Astrocyte (in vitro differentiated cells and primary cell): ENCODE measurements at regions not wholly inside any gene's neighbourhood (a gene's known extent, or its start where the extent isn't known, plus 50 kb on each side); places are given as distances from the start of the nearest gene placed in this dataset.

Experiments used
- DNase-seq: peaks from one replicate; pipeline ENCODE4 v3.0.0-alpha.2; 2010; ENCODE audit warnings: low read depth
- FAIRE-seq: peaks from 2 replicates; lab custom pipeline; 2011; peaks lifted over from hg19 to GRCh38; lab: Jason Lieb, UNC
- H2AFZ ChIP-seq: 2 replicates; pipeline ENCODE4 v1.6.0; 2012; ENCODE audit warnings: low read depth, low read length, inconsistent platforms
- H3K27ac ChIP-seq: 2 replicates; pipeline ENCODE4 v1.5.1; 2011; ENCODE audit warnings: low read depth, low read length, inconsistent platforms
- H3K27me3 ChIP-seq: 2 replicates; pipeline ENCODE4 v1.6.0; 2011; ENCODE audit warnings: low read length, inconsistent platforms; ENCODE audit not compliant: insufficient read depth
- H3K36me3 ChIP-seq: 2 replicates; pipeline ENCODE4 v1.5.1; 2011; ENCODE audit warnings: low read length, inconsistent platforms; ENCODE audit not compliant: insufficient read depth
- H3K4me1 ChIP-seq: 2 replicates; pipeline ENCODE4 v1.5.1; 2011; ENCODE audit warnings: low read length, inconsistent platforms; ENCODE audit not compliant: insufficient read depth
- H3K4me2 ChIP-seq: 2 replicates; pipeline ENCODE4 v1.6.0; 2012; ENCODE audit warnings: low read length, inconsistent platforms
- H3K4me3 ChIP-seq: 2 replicates; pipeline ENCODE4 v1.5.1; 2011; ENCODE audit warnings: low read depth, mild to moderate bottlenecking, low read length, inconsistent platforms; ENCODE audit not compliant: insufficient read depth
- H3K79me2 ChIP-seq: 2 replicates; pipeline ENCODE4 v1.6.0; 2012; ENCODE audit warnings: mild to moderate bottlenecking, low read length, inconsistent platforms; ENCODE audit not compliant: insufficient read depth
- H3K9ac ChIP-seq: 2 replicates; pipeline ENCODE4 v1.6.0; 2012; ENCODE audit warnings: mild to moderate bottlenecking, low read length, inconsistent platforms
- H3K9me3 ChIP-seq: 2 replicates; pipeline ENCODE4 v1.5.1; 2012; ENCODE audit warnings: low read depth, mild to moderate bottlenecking, low read length, inconsistent platforms; ENCODE audit not compliant: insufficient read depth
- H4K20me1 ChIP-seq: 2 replicates; pipeline ENCODE4 v1.6.0; 2012; ENCODE audit warnings: low read length, inconsistent platforms; ENCODE audit not compliant: insufficient read depth
- H3K27ac Mint-ChIP-seq: one replicate; pipeline ENCODE4 v1.8.0; 2021; ENCODE audit warnings: mild to moderate bottlenecking, mixed read lengths; ENCODE audit not compliant: unreplicated experiment
- H3K27me3 Mint-ChIP-seq: one replicate; pipeline ENCODE4 v1.8.0; 2021; ENCODE audit warnings: low read depth, mixed read lengths; ENCODE audit not compliant: unreplicated experiment
- H3K36me3 Mint-ChIP-seq: one replicate; pipeline ENCODE4 v1.8.0; 2021; ENCODE audit warnings: low read depth, mixed read lengths; ENCODE audit not compliant: unreplicated experiment
- H3K4me1 Mint-ChIP-seq: one replicate; pipeline ENCODE4 v1.8.0; 2021; ENCODE audit warnings: low read depth, mixed read lengths; ENCODE audit not compliant: unreplicated experiment
- H3K4me3 Mint-ChIP-seq: one replicate; pipeline ENCODE4 v1.8.0; 2021; ENCODE audit warnings: mild to moderate bottlenecking, moderate library complexity, mixed read lengths; ENCODE audit not compliant: unreplicated experiment
- H3K9me3 Mint-ChIP-seq: one replicate; pipeline ENCODE4 v1.8.0; 2021; ENCODE audit warnings: mild to moderate bottlenecking, mixed read lengths; ENCODE audit not compliant: unreplicated experiment
- CTCF ChIP-seq: IDR thresholded peaks from 2 replicates; pipeline ENCODE4 v1.5.1; 2011; ENCODE audit warnings: low read depth, mild to moderate bottlenecking, inconsistent platforms, low read length, moderate library complexity; ENCODE audit not compliant: insufficient read depth
- EZH2 ChIP-seq: IDR thresholded peaks from 2 replicates; pipeline ENCODE4 v1.6.1; 2012; ENCODE audit warnings: mild to moderate bottlenecking, low read length, inconsistent platforms; ENCODE audit not compliant: insufficient read depth

- no peak overlapping the region for H3K27ac Mint-ChIP-seq
- H3K9me3 Mint-ChIP-seq, result no peaks in the 10 kb centered on the region
- Histone ChIP-seq H3K9me3 (no peaks in the 10 kb centered on the region), H3K9ac (no peak overlapping the region), H4K20me1 (no peaks in the 10 kb centered on the region), H3K4me1 (no peaks in the 10 kb centered on the region), H3K36me3 (no peaks in the 10 kb centered on the region), H3K27me3 (no peaks in the 10 kb centered on the region), H3K4me3 (no peak overlapping the region), H2AFZ (no peak overlapping the region), H3K79me2 (no peaks in the 10 kb centered on the region), H3K27ac (no peak overlapping the region), H3K4me2 (no peak overlapping the region)
- no peak overlapping the region for H3K4me3 Mint-ChIP-seq
- TF ChIP-seq CTCF (no peak), EZH2 (no peak)
- peaks cover under 1% of the 10 kb centered on the region for H3K4me1 Mint-ChIP-seq
- DNase-seq, result no peak
- no peaks in the 10 kb centered on the region for H3K36me3 Mint-ChIP-seq
- H3K27me3 Mint-ChIP-seq, result no peaks in the 10 kb centered on the region
- FAIRE-seq, result no peak
These were observed 327.3 kb upstream of the TRAM1L1 start for GRCh38 chr4:117412661-117413060.

GRCh38 chr4:117417856-117418255, 332.5 kb upstream of the TRAM1L1 start:
- Histone ChIP-seq H3K9me3 (no peaks in the 10 kb centered on the region), H3K4me2 (peak overlapping the region; percentile 0), H3K27me3 (no peaks in the 10 kb centered on the region), H3K79me2 (no peaks in the 10 kb centered on the region), H3K36me3 (no peaks in the 10 kb centered on the region), H3K9ac (no peak overlapping the region), H2AFZ (no peak overlapping the region), H3K27ac (no peak overlapping the region), H3K4me1 (no peaks in the 10 kb centered on the region), H4K20me1 (no peaks in the 10 kb centered on the region), H3K4me3 (no peak overlapping the region)
- Mint-ChIP-seq H3K27ac (peak overlapping the region; percentile 20), H3K36me3 (no peaks in the 10 kb centered on the region), H3K27me3 (no peaks in the 10 kb centered on the region), H3K4me3 (no peak overlapping the region), H3K9me3 (no peaks in the 10 kb centered on the region), H3K4me1 (peaks cover 4% of the 10 kb centered on the region)
- FAIRE-seq, result no peak
- TF ChIP-seq CTCF, result no peak
- no peak for TF ChIP-seq EZH2
- DNase-seq, result peak; percentile 27

- Histone ChIP-seq H3K27me3 (no peaks in the 10 kb centered on the region), H3K27ac (no peak overlapping the region), H3K36me3 (no peaks in the 10 kb centered on the region), H3K4me3 (no peak overlapping the region), H4K20me1 (no peaks in the 10 kb centered on the region), H3K9ac (no peak overlapping the region), H3K9me3 (no peaks in the 10 kb centered on the region), H3K4me1 (no peaks in the 10 kb centered on the region), H2AFZ (no peak overlapping the region), H3K79me2 (no peaks in the 10 kb centered on the region), H3K4me2 (no peak overlapping the region)
- no peak overlapping the region for H3K4me3 Mint-ChIP-seq
- TF ChIP-seq EZH2, result no peak
- TF ChIP-seq CTCF, result no peak
- H3K4me1 Mint-ChIP-seq, result peaks cover 4% of the 10 kb centered on the region
- no peaks in the 10 kb centered on the region for H3K36me3 Mint-ChIP-seq
- no peaks in the 10 kb centered on the region for H3K9me3 Mint-ChIP-seq
- no peak for FAIRE-seq
- no peak for DNase-seq
- H3K27ac Mint-ChIP-seq, result no peak overlapping the region
- H3K27me3 Mint-ChIP-seq, result no peaks in the 10 kb centered on the region
These were observed 335.6 kb upstream of the TRAM1L1 start for GRCh38 chr4:117420948-117421347.
